IgD-negative memory B cell (primary cell): ENCODE measurements at regions not wholly inside any gene's neighbourhood (a gene's known extent, or its start where the extent isn't known, plus 50 kb on each side); places are given as distances from the start of the nearest gene placed in this dataset.
A peak's percentile ranks its signal among the peaks of the same experiment; 100 is the strongest.
"Not testable (repeated sequence)": the region's sequence is repeated elsewhere in the genome, so short reads cannot be mapped to it uniquely, and the experiment has no call there.

Experiments used
- H3K27ac Mint-ChIP-seq, 3 donors: one replicate each; pipeline ENCODE4 v1.8.0; 2020 to 2022; ENCODE audit warnings: mild to moderate bottlenecking in 3 of 3, mixed read lengths in 3 of 3, moderate library complexity in 1 of 3
- H3K27me3 Mint-ChIP-seq: one replicate; pipeline ENCODE4 v1.8.0; 2021; ENCODE audit warnings: mixed read lengths
- H3K36me3 Mint-ChIP-seq: one replicate; pipeline ENCODE4 v1.8.0; 2020; ENCODE audit warnings: mild to moderate bottlenecking, mixed read lengths
- H3K4me1 Mint-ChIP-seq, 3 donors: one replicate each; pipeline ENCODE4 v1.8.0; 2020 to 2022; ENCODE audit warnings: mixed read lengths in 3 of 3, mild to moderate bottlenecking in 1 of 3
- H3K4me3 Mint-ChIP-seq, 4 donors: one replicate each; pipeline ENCODE4 v1.8.0; 2020 to 2022; ENCODE audit warnings: mild to moderate bottlenecking in 4 of 4, mixed read lengths in 4 of 4, moderate library complexity in 3 of 4
- H3K9me3 Mint-ChIP-seq, 3 donors: one replicate each; pipeline ENCODE4 v1.8.0; 2020 to 2021; ENCODE audit warnings: mixed read lengths in 3 of 3, mild to moderate bottlenecking in 1 of 3

- Mint-ChIP-seq H3K27ac (no peak overlapping the region), H3K27me3 (peaks cover 2% of the 10 kb centered on the region), H3K4me1 (no peaks in the 10 kb centered on the region), H3K36me3 (no peaks in the 10 kb centered on the region), H3K4me3 (no peak overlapping the region), H3K9me3 (peaks cover 0 to 2% (median 2%) of the 10 kb centered on the region in 3 donors)
These were observed 489.1 kb downstream of the CSNK1G3 start for GRCh38 chr5:124001036-124001615.

GRCh38 chr5:124000538-124000937 is 488.6 kb downstream of the CSNK1G3 start:
- peaks cover 2% of the 10 kb centered on the region for H3K27me3 Mint-ChIP-seq
- no peak overlapping the region for H3K27ac Mint-ChIP-seq
- H3K4me1 Mint-ChIP-seq, result no peaks in the 10 kb centered on the region
- H3K4me3 Mint-ChIP-seq, result no peak overlapping the region
- no peaks in the 10 kb centered on the region for H3K9me3 Mint-ChIP-seq
- H3K36me3 Mint-ChIP-seq, result no peaks in the 10 kb centered on the region

GRCh38 chr5:123997462-123998215 is 485.7 kb downstream of the CSNK1G3 start:
- no peak overlapping the region for H3K27ac Mint-ChIP-seq
- H3K36me3 Mint-ChIP-seq, result no peaks in the 10 kb centered on the region
- peaks cover 2% of the 10 kb centered on the region for H3K27me3 Mint-ChIP-seq
- no peaks in the 10 kb centered on the region for H3K4me1 Mint-ChIP-seq
- H3K9me3 Mint-ChIP-seq, result no peaks in the 10 kb centered on the region
- H3K4me3 Mint-ChIP-seq, result no peak overlapping the region

GRCh38 chr5:123997064-123997461 is 485.1 kb downstream of the CSNK1G3 start:
- no peak overlapping the region for H3K4me3 Mint-ChIP-seq
- H3K4me1 Mint-ChIP-seq, result no peaks in the 10 kb centered on the region
- peaks cover 2% of the 10 kb centered on the region for H3K27me3 Mint-ChIP-seq
- no peak overlapping the region for H3K27ac Mint-ChIP-seq
- no peaks in the 10 kb centered on the region for H3K36me3 Mint-ChIP-seq
- no peaks in the 10 kb centered on the region for H3K9me3 Mint-ChIP-seq

- H3K27me3 Mint-ChIP-seq, result peaks cover 2% of the 10 kb centered on the region
- no peaks in the 10 kb centered on the region for H3K9me3 Mint-ChIP-seq
- no peak overlapping the region for H3K4me3 Mint-ChIP-seq
- H3K4me1 Mint-ChIP-seq, result no peaks in the 10 kb centered on the region
- H3K36me3 Mint-ChIP-seq, result no peaks in the 10 kb centered on the region
- H3K27ac Mint-ChIP-seq, result no peak overlapping the region
These were observed 480.7 kb downstream of the CSNK1G3 start for GRCh38 chr5:123992641-123993040.

- H3K9me3 Mint-ChIP-seq, result peaks cover 0 to 8% (median 8%) of the 10 kb centered on the region in 3 donors
- H3K4me1 Mint-ChIP-seq, result peaks cover 0 to 2% (median 0%) of the 10 kb centered on the region in 3 donors
- no peak overlapping the region for H3K4me3 Mint-ChIP-seq
- no peak overlapping the region for H3K27ac Mint-ChIP-seq
- H3K27me3 Mint-ChIP-seq, result no peaks in the 10 kb centered on the region
- no peaks in the 10 kb centered on the region for H3K36me3 Mint-ChIP-seq
These were observed 476.0 kb downstream of the CSNK1G3 start for GRCh38 chr5:123987956-123988355.

- Mint-ChIP-seq H3K27ac (no peak overlapping the region), H3K4me3 (peak overlapping the region in 1 of 4 donors; percentile 1), H3K9me3 (peaks cover 0 to 5% (median 3%) of the 10 kb centered on the region in 3 donors), H3K36me3 (no peaks in the 10 kb centered on the region), H3K27me3 (peaks cover 2% of the 10 kb centered on the region), H3K4me1 (peaks cover 16 to 22% (median 17%) of the 10 kb centered on the region in 3 donors)
These were observed 464.5 kb downstream of the CSNK1G3 start for GRCh38 chr5:123976379-123977033.

GRCh38 chr5:123975521-123975920 is 463.5 kb downstream of the CSNK1G3 start:
- H3K27me3 Mint-ChIP-seq, H3K9me3 Mint-ChIP-seq, H3K36me3 Mint-ChIP-seq: not testable (repeated sequence)
- Mint-ChIP-seq H3K27ac (peak overlapping the region in 1 of 3 donors; percentile 18), H3K4me3 (peak overlapping the region in 1 of 4 donors; percentile 1), H3K4me1 (peaks cover 16 to 22% (median 17%) of the 10 kb centered on the region in 3 donors)

- H3K27me3 Mint-ChIP-seq, result peaks cover 1% of the 10 kb centered on the region
- H3K27ac Mint-ChIP-seq, result no peak overlapping the region
- peaks cover 2% of the 10 kb centered on the region for H3K36me3 Mint-ChIP-seq
- H3K9me3 Mint-ChIP-seq, result peaks cover 0 to 9% (median 0%) of the 10 kb centered on the region in 3 donors
- no peak overlapping the region for H3K4me3 Mint-ChIP-seq
- H3K4me1 Mint-ChIP-seq, result no peaks in the 10 kb centered on the region
These were observed 454.8 kb downstream of the CSNK1G3 start for GRCh38 chr5:123966781-123967180.

GRCh38 chr5:123965626-123966025 is 453.6 kb downstream of the CSNK1G3 start:
- Mint-ChIP-seq H3K27ac (no peak overlapping the region), H3K27me3 (peaks cover 1% of the 10 kb centered on the region), H3K36me3 (peaks cover 2% of the 10 kb centered on the region), H3K9me3 (peaks cover 0 to 9% (median 0%) of the 10 kb centered on the region in 3 donors), H3K4me1 (no peaks in the 10 kb centered on the region), H3K4me3 (no peak overlapping the region)

GRCh38 chr5:123964884-123965283 is 452.9 kb downstream of the CSNK1G3 start:
- no peak overlapping the region for H3K27ac Mint-ChIP-seq

GRCh38 chr5:123960526-123960925 is 448.5 kb downstream of the CSNK1G3 start:
- Mint-ChIP-seq H3K27me3 (no peaks in the 10 kb centered on the region), H3K4me3 (no peak overlapping the region), H3K36me3 (no peaks in the 10 kb centered on the region), H3K9me3 (peaks cover 0 to 5% (median 0%) of the 10 kb centered on the region in 3 donors), H3K27ac (no peak overlapping the region), H3K4me1 (no peaks in the 10 kb centered on the region)

More at GRCh38 chr5:123964884-123965283, 452.9 kb downstream of the CSNK1G3 start:
- no peak overlapping the region for H3K4me3 Mint-ChIP-seq
- no peaks in the 10 kb centered on the region for H3K4me1 Mint-ChIP-seq
- H3K27me3 Mint-ChIP-seq, result peaks cover 1% of the 10 kb centered on the region
- H3K36me3 Mint-ChIP-seq, result peaks cover 2% of the 10 kb centered on the region
- H3K9me3 Mint-ChIP-seq, result peaks cover 0 to 9% (median 0%) of the 10 kb centered on the region in 3 donors

GRCh38 chr5:123951582-123951977 is 439.6 kb downstream of the CSNK1G3 start:
- Mint-ChIP-seq H3K27me3 (no peaks in the 10 kb centered on the region), H3K36me3 (no peaks in the 10 kb centered on the region), H3K4me1 (no peaks in the 10 kb centered on the region), H3K27ac (no peak overlapping the region), H3K4me3 (no peak overlapping the region), H3K9me3 (peaks cover 0 to 3% (median 2%) of the 10 kb centered on the region in 3 donors)

- H3K9me3 Mint-ChIP-seq, result peaks cover 0 to 3% (median 2%) of the 10 kb centered on the region in 3 donors
- no peaks in the 10 kb centered on the region for H3K27me3 Mint-ChIP-seq
- H3K4me1 Mint-ChIP-seq, result no peaks in the 10 kb centered on the region
- no peaks in the 10 kb centered on the region for H3K36me3 Mint-ChIP-seq
- no peak overlapping the region for H3K4me3 Mint-ChIP-seq
- peak overlapping the region in 1 of 3 donors; percentile 38 for H3K27ac Mint-ChIP-seq
These were observed 439.0 kb downstream of the CSNK1G3 start for GRCh38 chr5:123950701-123951581.
